ENCODE measurements at regions not wholly inside any gene's neighbourhood (a gene's known extent, or its start where the extent isn't known, plus 50 kb on each side); places are given as distances from the start of the nearest gene placed in this dataset.

GRCh38 chr2:67486041-67486796, 89.1 kb downstream of the ETAA1 start:
- H3K4me1 ChIP-seq (ENCODE audit: control insufficient read depth in 4 of 4, insufficient read depth in 4 of 4, low read length in 3 of 4) = no peaks in the 10 kb centered on the region
- no peak overlapping the region for H3K4me3 ChIP-seq (ENCODE audit: low read depth in 1 of 3, low read length in 3 of 3)
- H3K27me3 ChIP-seq (ENCODE audit: control insufficient read depth in 4 of 4, insufficient read depth in 4 of 4, low read length in 3 of 4) = peaks cover 0 to 2% (median 0%) of the 10 kb centered on the region in 4 donors
- H3K36me3 ChIP-seq (ENCODE audit: control insufficient read depth in 4 of 4, insufficient read depth in 3 of 4, low read depth in 1 of 4, low read length in 3 of 4) = no peaks in the 10 kb centered on the region
- no peaks in the 10 kb centered on the region for H3K9me3 ChIP-seq (ENCODE audit: control insufficient read depth in 4 of 4, low read length in 3 of 4)
- no peak overlapping the region for H3K9ac ChIP-seq (ENCODE audit: low read depth in 1 of 2, low read length in 2 of 2)
- no peak overlapping the region for H3K27ac ChIP-seq (ENCODE audit: low read depth in 1 of 2, low read length in 2 of 2)
- DNase-seq (ENCODE audit: low spot score) = no peak
- WGBS = 85% methylated on average over 1 of the region's 1 CpG
- TF ChIP-seq TAF1 (conservative IDR thresholded peaks at IDR 0.05) (no peak), RAD21 (IDR thresholded peaks at IDR 0.05) (no peak), FOXA2 (IDR thresholded peaks at IDR 0.05) (no peak), NR2F2 (IDR thresholded peaks at IDR 0.05) (no peak), GABPA (IDR thresholded peaks at IDR 0.05 in 1 of 2, conservative IDR thresholded peaks at IDR 0.05 in 1 of 2) (no peak), HNF4A (conservative IDR thresholded peaks at IDR 0.05) (no peak), ZBTB33 (IDR thresholded peaks at IDR 0.05) (no peak), EGR1 (IDR thresholded peaks at IDR 0.05; ENCODE audit: low read depth in 2 of 2) (no peak), HNF4G (IDR thresholded peaks at IDR 0.05) (no peak), JUND (IDR thresholded peaks at IDR 0.05) (no peak), FOXA1 (IDR thresholded peaks at IDR 0.05) (no peak), REST (IDR thresholded peaks at IDR 0.05) (no peak), YY1 (IDR thresholded peaks at IDR 0.05) (no peak), RXRA (IDR thresholded peaks at IDR 0.05) (no peak), SP1 (IDR thresholded peaks at IDR 0.05) (no peak), ATF3 (IDR thresholded peaks at IDR 0.05) (no peak), MAX (IDR thresholded peaks at IDR 0.05) (no peak)

GRCh38 chr2:67487993-67488392, 90.9 kb downstream of the ETAA1 start:
- H3K9ac ChIP-seq (ENCODE audit: low read depth in 1 of 2, low read length in 2 of 2) = no peak overlapping the region
- WGBS = 95% methylated on average over 4 of the region's 4 CpGs
- TF ChIP-seq FOXA1 (IDR thresholded peaks at IDR 0.05) (no peak), YY1 (IDR thresholded peaks at IDR 0.05) (no peak), GABPA (IDR thresholded peaks at IDR 0.05 in 1 of 2, conservative IDR thresholded peaks at IDR 0.05 in 1 of 2) (no peak), REST (IDR thresholded peaks at IDR 0.05) (no peak), NR2F2 (IDR thresholded peaks at IDR 0.05) (no peak), SP1 (IDR thresholded peaks at IDR 0.05) (no peak), TAF1 (conservative IDR thresholded peaks at IDR 0.05) (no peak), MAX (IDR thresholded peaks at IDR 0.05) (no peak), FOXA2 (IDR thresholded peaks at IDR 0.05) (no peak), HNF4A (conservative IDR thresholded peaks at IDR 0.05) (no peak), ZBTB33 (IDR thresholded peaks at IDR 0.05) (no peak), RAD21 (IDR thresholded peaks at IDR 0.05) (no peak)

More at GRCh38 chr2:67487993-67488392, 90.9 kb downstream of the ETAA1 start:
- no peaks in the 10 kb centered on the region for H3K36me3 ChIP-seq (ENCODE audit: control insufficient read depth in 4 of 4, insufficient read depth in 3 of 4, low read depth in 1 of 4, low read length in 3 of 4)
- H3K27me3 ChIP-seq (ENCODE audit: control insufficient read depth in 4 of 4, insufficient read depth in 4 of 4, low read length in 3 of 4) = peaks cover 0 to 2% (median 0%) of the 10 kb centered on the region in 4 donors
- H3K4me3 ChIP-seq (ENCODE audit: low read depth in 1 of 3, low read length in 3 of 3) = no peak overlapping the region
- no peaks in the 10 kb centered on the region for H3K9me3 ChIP-seq (ENCODE audit: control insufficient read depth in 4 of 4, low read length in 3 of 4)
- H3K27ac ChIP-seq (ENCODE audit: low read depth in 1 of 2, low read length in 2 of 2) = no peak overlapping the region
- no peaks in the 10 kb centered on the region for H3K4me1 ChIP-seq (ENCODE audit: control insufficient read depth in 4 of 4, insufficient read depth in 4 of 4, low read length in 3 of 4)
- DNase-seq (ENCODE audit: low spot score) = no peak
